Fibroblast of skin of left biceps (primary cell): ENCODE measurements at regions not wholly inside any gene's neighbourhood (a gene's known extent, or its start where the extent isn't known, plus 50 kb on each side); places are given as distances from the start of the nearest gene placed in this dataset.
"Not testable (repeated sequence)": the region's sequence is repeated elsewhere in the genome, so short reads cannot be mapped to it uniquely, and the experiment has no call there.

ENCODE experiments used
- DNase-seq, 2 experiments: peaks; one replicate each; pipeline ENCODE4 v3.0.0-alpha.2; 2013; ENCODE audit warnings: low read depth in 2 of 2

- peak; percentile 44 to 45 for DNase-seq
These were observed 452.4 kb downstream of the PTPRU start for GRCh38 chr1:29688471-29689365.

DNA sequence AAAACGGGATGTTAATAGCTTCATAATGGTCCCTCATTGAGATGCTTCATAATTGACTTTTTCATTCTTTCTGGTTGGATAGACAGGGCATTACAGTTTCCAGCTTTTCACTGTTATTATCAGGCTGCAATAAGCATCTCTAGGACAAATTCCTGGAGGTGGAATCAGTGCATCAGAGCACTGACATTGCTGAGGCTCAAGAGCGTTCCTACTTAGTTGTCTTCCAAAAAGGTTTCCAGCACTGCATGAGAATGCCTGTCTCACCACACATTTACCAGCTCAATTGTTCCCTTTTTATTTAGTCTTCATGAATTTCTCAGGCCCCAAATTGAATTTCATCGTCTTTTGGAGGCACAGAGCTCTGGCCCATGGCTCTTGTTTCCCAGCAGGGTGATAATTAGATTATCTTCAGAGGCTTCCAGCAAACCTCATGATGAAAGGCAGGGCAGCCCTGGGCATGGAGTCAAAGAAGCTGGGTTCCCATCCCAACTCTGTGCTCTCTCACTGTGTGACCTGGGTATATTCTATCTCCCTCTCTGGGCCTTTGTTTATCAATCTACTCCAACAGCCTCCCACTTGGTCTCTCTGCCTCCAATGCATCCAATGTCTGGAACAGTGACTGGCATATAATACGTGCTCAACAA lies 451.4 kb downstream of the PTPRU start:
- no peak for DNase-seq

DNA sequence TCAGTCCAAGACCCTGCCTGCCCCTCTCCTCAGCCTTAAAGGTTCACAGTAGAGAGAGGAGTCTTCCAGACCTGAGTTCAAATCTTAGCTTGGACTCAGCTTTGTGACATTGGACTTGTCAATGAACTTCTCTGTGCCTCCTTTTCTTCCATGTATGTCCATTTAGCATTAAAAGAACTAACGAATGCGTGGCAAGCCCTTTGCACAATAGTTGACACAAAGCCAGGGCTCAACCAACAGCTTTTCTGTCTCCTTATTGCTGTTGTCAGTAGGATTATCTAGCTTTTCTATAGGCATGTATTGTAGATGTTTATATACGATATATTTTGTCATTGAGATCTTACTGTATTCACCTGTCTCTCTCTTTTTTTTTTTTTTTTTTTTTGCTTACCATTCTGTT lies 450.8 kb downstream of the PTPRU start:
- no peak for DNase-seq

DNA sequence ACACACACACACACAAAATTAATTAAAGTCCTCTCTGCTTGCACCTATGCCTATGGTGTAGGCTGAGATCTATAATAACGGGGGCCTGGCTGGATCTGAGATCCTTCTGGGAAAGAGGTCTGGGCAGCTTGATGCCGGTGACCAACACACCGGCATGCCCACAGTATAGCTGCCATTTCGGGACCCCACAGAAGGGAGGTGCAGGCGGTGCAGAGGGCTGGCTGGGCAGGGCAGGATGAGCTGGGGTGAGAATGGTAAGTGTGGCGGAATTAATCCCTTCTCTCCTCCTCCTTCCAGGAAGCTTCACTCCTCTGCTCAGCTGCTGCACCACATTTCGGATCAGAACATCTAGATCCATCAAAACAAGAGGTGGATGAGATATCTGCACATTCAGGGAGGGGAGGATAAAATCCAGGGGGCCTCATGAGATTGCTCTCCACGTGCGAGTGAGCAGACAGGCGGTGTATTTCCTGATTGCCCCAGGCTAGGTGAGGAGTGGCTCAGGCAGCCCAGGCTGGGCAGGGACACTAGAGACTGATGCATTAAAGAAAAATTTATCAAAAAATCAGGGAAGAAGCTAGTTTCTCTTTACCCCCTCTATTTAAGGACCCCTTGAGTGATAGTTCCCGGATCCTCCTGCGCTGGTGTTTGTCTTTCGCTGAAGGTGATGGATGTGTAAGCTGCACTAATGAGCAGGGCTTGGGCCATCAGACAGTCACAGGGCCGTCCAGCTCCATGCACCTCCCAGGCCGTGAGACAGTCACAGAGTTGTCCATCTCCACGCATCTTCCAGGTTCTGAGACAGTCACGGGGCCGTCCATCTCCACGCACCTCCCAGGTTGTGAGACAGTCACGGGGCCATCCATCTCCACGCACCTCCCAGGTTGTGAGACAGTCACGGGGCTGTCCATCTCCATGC lies 449.9 kb downstream of the PTPRU start:
- DNase-seq, result no peak

GRCh38 chr1:29685387-29685786 lies 449.1 kb downstream of the PTPRU start:
- DNase-seq, result no peak

DNA sequence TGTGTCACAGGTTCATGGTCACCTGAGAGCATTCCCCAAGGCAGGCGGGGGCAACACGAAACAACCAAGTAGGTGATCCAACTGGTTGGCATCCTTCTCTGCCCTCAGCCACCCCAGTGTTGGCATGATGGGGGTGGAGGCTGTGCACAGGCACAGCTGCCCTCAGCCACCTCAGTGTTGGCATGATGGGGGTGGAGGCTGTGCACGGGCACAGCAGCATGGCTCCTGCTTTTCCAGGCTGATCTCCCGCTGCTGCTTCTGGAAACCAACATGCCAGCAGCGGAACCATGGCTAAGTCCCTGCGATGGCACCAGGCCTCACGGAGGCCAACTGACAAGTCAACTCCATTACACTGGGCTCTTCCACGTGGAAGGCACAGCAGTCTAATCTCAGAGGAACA lies 447.8 kb downstream of the PTPRU start:
- no peak for DNase-seq

DNA sequence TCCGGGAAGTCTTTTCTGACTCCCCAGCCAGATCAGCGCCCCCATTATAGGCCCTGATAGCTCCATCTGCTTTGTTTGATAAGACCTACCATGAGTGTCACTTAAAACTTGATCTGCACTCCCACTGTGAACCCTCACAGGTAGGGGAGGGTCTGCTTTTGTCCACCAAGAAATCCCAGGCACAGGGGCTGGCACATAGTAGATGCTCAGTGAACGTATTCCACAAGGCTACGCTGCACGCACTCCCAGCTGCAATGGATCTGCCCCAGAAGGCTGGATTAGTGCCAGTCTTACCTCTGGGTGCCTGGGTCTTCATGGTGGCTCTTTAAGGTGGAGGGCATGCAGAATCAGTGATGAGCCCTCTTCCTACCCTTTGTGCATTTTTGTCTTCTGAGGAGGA lies 447.1 kb downstream of the PTPRU start:
- DNase-seq, result no peak

GRCh38 chr1:29682919-29683295 lies 446.6 kb downstream of the PTPRU start:
- DNase-seq, result no peak

DNA sequence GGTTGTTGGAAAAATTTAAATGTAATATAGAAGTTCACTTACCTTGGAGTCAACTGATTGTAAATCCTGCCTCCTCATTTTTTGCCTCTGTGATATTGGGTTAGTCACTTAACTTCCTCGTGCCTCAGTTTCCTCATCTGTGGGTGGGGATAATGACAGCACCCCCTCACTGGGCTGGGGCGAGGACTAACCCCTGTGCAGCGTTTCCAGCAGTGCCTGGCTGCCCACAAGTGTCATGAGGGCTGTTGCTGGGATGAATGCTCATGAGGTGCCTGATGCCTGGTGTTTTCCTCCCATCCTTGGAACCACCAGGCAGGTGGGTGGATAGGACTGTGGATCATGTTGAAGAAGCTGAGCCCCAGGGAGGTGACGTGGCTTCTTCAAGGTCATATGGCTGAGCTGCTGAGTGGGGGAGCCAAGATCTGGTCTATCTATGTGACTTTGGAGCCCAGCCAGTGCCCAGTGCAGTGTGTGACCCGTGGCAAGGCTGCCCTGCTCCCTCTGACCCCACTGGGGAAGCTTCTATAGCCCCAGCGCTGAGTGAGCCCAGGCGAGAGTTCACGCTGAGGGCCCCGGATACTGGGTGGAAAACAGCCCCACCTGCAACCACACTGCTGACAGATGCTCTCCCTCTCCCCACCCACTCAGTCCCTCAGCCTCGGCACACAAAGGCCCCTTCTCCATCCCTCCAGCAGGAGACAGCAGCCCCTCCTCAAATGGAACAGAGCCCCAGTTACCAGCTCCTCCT lies 446.0 kb downstream of the PTPRU start:
- DNase-seq, result no peak

DNA sequence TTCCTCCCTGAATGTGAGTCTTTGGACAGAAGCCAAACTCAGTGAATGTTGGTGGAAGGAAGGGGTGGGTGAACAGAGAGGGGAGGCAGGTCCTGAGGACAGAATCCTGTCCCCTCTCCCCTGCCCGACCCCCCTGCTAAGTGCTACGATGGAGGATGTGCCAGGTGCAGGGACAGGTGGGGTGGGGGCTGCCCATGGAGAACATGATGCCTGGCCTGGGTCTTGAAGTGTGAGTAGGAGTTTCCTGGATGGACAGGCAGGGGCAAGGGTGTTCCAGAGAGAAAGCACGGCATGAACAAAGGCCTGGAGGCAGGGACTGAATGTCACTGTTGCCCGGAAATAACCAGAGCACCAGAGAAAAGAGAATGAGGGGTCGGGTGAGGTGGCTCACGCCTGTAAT lies 445.1 kb downstream of the PTPRU start:
- DNase-seq, result not testable (repeated sequence)

GRCh38 chr1:29679828-29680558 lies 443.7 kb downstream of the PTPRU start:
- no peak for DNase-seq

DNA sequence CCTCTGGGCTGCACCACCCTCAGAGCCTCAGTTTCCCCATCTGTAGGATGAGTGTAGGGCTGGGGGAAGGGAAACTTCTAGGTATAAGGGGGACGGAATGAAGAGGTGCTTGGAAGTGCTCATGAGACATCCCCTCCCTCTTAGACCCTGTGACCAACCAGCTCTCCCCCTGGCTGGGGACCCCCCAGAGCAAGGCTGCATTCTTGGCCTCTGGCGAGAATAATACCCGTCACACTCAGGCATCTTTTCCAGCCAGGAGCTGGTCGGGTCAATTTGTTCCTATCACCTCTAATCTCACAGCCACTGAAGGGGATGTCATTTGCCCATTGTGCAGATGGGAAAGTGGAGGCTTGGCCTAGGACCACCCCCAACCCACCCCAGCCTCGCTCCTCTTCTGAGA lies 443.0 kb downstream of the PTPRU start:
- DNase-seq, result no peak

- no peak for DNase-seq
These were observed 441.0 kb downstream of the PTPRU start for GRCh38 chr1:29677028-29678024.

DNA sequence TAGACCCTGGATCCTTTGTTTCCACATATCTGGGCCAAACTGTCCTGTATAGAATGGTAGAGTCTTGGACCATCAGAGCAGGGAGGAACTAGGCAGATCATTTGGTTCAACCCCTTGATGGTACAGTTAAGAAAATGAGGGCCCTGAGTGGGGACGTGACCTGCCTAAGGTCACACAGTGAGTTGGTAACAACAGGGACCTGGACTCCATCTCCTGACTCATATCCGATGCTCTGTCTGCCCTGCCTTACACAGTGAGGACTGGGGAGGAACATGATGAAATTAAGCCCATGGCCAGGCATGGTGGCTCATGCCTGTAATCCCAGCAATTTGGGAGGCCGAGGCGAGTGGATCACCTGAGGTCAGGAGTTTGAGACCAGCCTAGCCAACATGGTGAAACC lies 440.2 kb downstream of the PTPRU start:
- no peak for DNase-seq

GRCh38 chr1:29675481-29676263 lies 439.4 kb downstream of the PTPRU start:
- DNase-seq, result no peak

DNA sequence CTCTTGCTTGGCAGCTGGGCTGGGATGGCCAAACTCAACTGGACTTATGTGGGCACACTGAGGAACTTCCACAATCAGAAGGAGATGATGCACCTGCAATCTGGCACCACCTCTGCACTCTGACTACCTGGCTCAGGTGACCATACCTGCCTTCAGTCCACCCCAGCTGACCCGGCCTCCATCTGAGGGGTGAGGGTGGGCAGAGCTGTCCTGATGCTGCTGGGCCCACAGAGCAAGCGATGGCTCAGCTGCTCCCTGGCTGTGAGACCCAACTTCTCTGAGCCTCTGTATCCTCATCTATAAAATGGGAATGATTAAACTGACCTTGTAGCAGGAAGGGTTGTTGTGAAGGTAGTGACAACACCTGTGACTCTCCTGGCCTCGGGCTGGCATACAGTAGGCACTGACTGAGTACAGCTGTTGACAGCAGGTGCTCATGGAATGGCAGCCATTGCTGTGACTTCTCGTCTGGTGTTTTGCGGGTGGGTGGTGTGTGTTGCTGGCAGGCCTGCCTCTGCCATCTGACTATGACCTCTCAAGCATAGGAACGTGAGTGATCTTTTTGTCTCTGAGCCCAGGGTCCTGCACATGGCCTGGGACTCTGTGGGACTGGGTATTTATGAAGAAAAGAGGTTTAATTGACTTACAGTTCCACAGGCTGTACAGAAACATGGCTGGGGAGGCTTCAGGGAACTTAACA lies 438.5 kb downstream of the PTPRU start:
- no peak for DNase-seq

DNA sequence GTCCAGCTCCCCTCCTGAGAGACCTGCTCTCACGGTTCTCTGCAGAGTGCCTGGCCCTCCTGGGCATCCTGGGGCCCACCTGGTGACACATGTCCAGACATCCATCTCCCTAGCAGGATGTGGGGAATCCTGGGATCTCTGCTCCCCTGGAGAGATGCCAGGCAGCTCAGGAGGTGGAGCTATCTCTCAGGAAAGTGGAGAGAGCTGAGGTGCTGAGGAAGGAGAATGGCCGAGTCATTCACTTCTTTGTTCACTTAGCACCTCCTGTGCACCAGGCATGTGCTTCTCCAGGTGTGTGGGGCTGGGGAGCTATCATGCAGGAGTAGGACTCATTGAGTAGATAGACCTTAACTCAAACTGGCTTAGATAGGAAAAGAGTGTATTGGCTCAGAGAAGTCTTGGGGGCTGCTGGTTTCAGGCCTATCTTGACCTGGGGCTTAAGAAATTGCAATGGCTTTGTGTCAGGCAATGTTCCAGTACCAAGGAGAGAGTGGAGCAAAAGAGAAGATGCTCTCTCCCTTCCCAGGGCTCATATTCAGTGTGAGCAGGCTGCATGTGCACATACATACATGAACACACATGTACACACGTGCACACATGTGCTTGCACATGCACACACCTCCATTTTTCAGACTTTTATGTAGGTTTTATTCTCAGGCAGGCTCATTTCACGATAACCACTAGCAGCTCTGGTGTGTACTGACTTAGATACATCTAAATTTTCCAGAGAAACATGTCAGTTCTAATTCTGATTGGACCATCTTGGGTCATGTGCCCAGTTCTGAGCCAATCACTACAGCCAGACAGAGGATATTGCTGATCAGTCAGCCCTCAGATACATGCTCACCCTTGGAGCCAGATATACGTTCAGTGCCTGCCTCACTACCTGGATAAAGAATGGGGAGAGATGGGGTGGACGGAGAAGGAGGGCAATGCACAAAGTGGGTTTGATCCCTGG lies 437.6 kb downstream of the PTPRU start:
- no peak for DNase-seq
